ENCODE measurements at regions not wholly inside any gene's neighbourhood (a gene's known extent, or its start where the extent isn't known, plus 50 kb on each side); places are given as distances from the start of the nearest gene placed in this dataset.

DNA sequence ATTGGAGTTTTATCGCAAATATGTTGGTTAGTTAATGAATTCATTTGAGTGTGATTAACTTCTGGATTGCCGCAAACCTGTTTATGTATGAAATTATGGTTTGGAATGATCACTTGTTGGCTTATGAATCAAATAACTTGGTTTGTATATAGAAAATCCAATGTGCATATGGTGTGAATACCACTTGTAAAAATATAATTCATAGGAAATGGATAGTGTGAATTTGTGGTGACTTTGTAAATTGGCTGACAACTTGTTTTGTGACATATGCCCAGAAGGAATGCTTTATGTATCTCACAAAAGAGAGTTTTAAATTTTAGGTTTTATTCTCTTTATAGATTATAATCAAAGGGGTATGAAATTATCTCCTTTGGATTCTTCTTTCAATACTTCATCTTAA lies 436.2 kb downstream of the EPHA5 start:
- Histone ChIP-seq H2BK15ac (ENCODE audit: low read length) (no peak overlapping the region), H3K27ac (ENCODE audit: low read depth, low read length) (no peak overlapping the region), H2BK12ac (ENCODE audit: low read depth, low read length) (no peak overlapping the region), H3K18ac (ENCODE audit: extremely low read depth, low read length) (no peak overlapping the region), H3K14ac (ENCODE audit: insufficient read length) (no peak overlapping the region), H3K4me3 (ENCODE audit: extremely low read depth in 1 of 4, insufficient read depth in 2 of 4, low read depth in 3 of 4, low read length in 4 of 4) (no peak overlapping the region), H3K56ac (replicated peaks; ENCODE audit: insufficient read length, low read depth, low read length) (no peak overlapping the region), H3K27me3 (replicated peaks in 1 of 4; ENCODE audit: control insufficient read depth in 3 of 4, extremely low read depth in 1 of 4, insufficient read depth in 3 of 4, low read length in 3 of 4) (no peaks in the 10 kb centered on the region), H3K79me2 (ENCODE audit: control insufficient read depth in 1 of 2, insufficient read depth in 2 of 2, low read length in 2 of 2) (no peaks in the 10 kb centered on the region), H4K20me1 (replicated peaks in 1 of 2; ENCODE audit: control insufficient read depth in 1 of 2, insufficient read depth in 2 of 2, low read length in 2 of 2) (no peaks in the 10 kb centered on the region), H4K5ac (ENCODE audit: insufficient read length, low read depth, low read length) (no peak overlapping the region), H2AFZ (ENCODE audit: low read length) (no peak overlapping the region), H2AK5ac (ENCODE audit: low read depth, low read length) (no peak overlapping the region), H3K4me1 (replicated peaks in 1 of 4; ENCODE audit: control insufficient read depth in 3 of 4, insufficient read depth in 4 of 4, low read length in 3 of 4) (no peaks in the 10 kb centered on the region), H2BK5ac (ENCODE audit: low read depth, low read length) (no peak overlapping the region), H4K91ac (replicated peaks; ENCODE audit: insufficient read length, low read length) (no peak overlapping the region), H3K9ac (replicated peaks in 1 of 4; ENCODE audit: extremely low read depth in 1 of 4, low read depth in 3 of 4, low read length in 3 of 4) (no peak overlapping the region), H3K23ac (ENCODE audit: insufficient read length) (no peak overlapping the region), H3K23me2 (ENCODE audit: low read depth, low read length) (no peaks in the 10 kb centered on the region), H3K79me1 (ENCODE audit: low read depth, low read length) (no peaks in the 10 kb centered on the region), H2BK120ac (replicated peaks; ENCODE audit: low read depth, low read length) (no peak overlapping the region), H3K4me2 (ENCODE audit: insufficient read depth in 1 of 2, low read depth in 2 of 2, low read length in 2 of 2) (no peak overlapping the region), H2BK20ac (ENCODE audit: low read length) (no peak overlapping the region), H3K4ac (replicated peaks; ENCODE audit: insufficient read length, low read depth, low read length) (no peak overlapping the region), H3K9me3 (ENCODE audit: insufficient read depth in 2 of 2, low read depth in 1 of 2, low read length in 1 of 2) (no peaks in the 10 kb centered on the region), H4K8ac (ENCODE audit: extremely low read depth, insufficient read depth, low read length) (no peak overlapping the region), H3K36me3 (ENCODE audit: control insufficient read depth in 2 of 4, insufficient read depth in 4 of 4, low read length in 3 of 4) (no peaks in the 10 kb centered on the region)
- no peak for DNase-seq (ENCODE audit: low read depth in 1 of 2, low spot score in 2 of 2)
- FAIRE-seq: no peak
- TF ChIP-seq CEBPB (IDR thresholded peaks at IDR 0.05; ENCODE audit: low read depth, low read length) (no peak), ASH2L (IDR thresholded peaks at IDR 0.05; ENCODE audit: low read length) (no peak), CREB1 (IDR thresholded peaks at IDR 0.05) (no peak), CHD2 (IDR thresholded peaks at IDR 0.05; ENCODE audit: low read length) (no peak), KDM4A (IDR thresholded peaks at IDR 0.05; ENCODE audit: low read depth, low read length, severe bottlenecking) (no peak), NANOG (IDR thresholded peaks at IDR 0.05; ENCODE audit: insufficient read depth, low read depth, low read length, poor library complexity, severe bottlenecking) (no peak), RAD21 (IDR thresholded peaks at IDR 0.05 in 1 of 2, conservative IDR thresholded peaks at IDR 0.05 in 1 of 2; ENCODE audit: low read depth in 2 of 2, low read length in 2 of 2) (no peak), POU5F1 (IDR thresholded peaks at IDR 0.05; ENCODE audit: low read depth, low read length) (no peak)
- WGBS, 2 experiments (ENCODE audit: extremely low coverage in 1 of 2, insufficient coverage in 1 of 2, insufficient read length in 1 of 2, insufficient replicate concordance in 2 of 2, low coverage in 1 of 2, low lambda C conversion rate in 2 of 2, missing lambda C conversion rate in 1 of 2): 95% methylated on average over 2 of the region's 2 CpGs; no CpG with 5 or more reads in 1 of the 2 experiments
- ChIA-PET POLR2A (ENCODE audit: partially characterized antibody) (no interaction called here), CTCF (ENCODE audit: partially characterized antibody) (no interaction called here)
